Mesenchymal stem cell (in vitro differentiated cells and primary cell): ENCODE measurements at regions not wholly inside any gene's neighbourhood (a gene's known extent, or its start where the extent isn't known, plus 50 kb on each side); places are given as distances from the start of the nearest gene placed in this dataset.

ENCODE experiments used
- DNase-seq: peaks from one replicate; pipeline ENCODE4 v3.0.0-alpha.2; 2013
- H2AFZ ChIP-seq: one replicate; pipeline ENCODE4 v1.6.1; 2013; ENCODE audit warnings: low read depth, mild to moderate bottlenecking, control low read depth, inconsistent platforms, low read length, moderate library complexity
- H2AK5ac ChIP-seq: 2 replicates; pipeline ENCODE4 v1.6.1; 2013; ENCODE audit warnings: low read length, moderate library complexity, mild to moderate bottlenecking, inconsistent platforms; ENCODE audit not compliant: severe bottlenecking
- H2BK120ac ChIP-seq: one replicate; pipeline ENCODE4 v1.6.1; 2013; ENCODE audit warnings: low read depth, mild to moderate bottlenecking, inconsistent platforms, low read length, moderate library complexity
- H2BK12ac ChIP-seq, 2 experiments: one replicate each; pipeline ENCODE4 v1.6.1; 2013; ENCODE audit warnings: inconsistent platforms in 2 of 2, low read length in 2 of 2, mild to moderate bottlenecking in 2 of 2, moderate library complexity in 2 of 2, control low read depth in 1 of 2
- H2BK15ac ChIP-seq: one replicate; pipeline ENCODE4 v1.6.1; 2013; ENCODE audit warnings: mild to moderate bottlenecking, low read depth, inconsistent platforms; ENCODE audit not compliant: poor library complexity, severe bottlenecking
- H2BK5ac ChIP-seq: 2 replicates; pipeline ENCODE4 v1.6.1; 2013; ENCODE audit warnings: low read depth, mild to moderate bottlenecking, low read length, control low read depth, inconsistent platforms; ENCODE audit not compliant: poor library complexity, severe bottlenecking
- H3K14ac ChIP-seq, 2 experiments: one replicate each; pipeline ENCODE4 v1.6.1; 2013; ENCODE audit warnings: inconsistent platforms in 2 of 2, low read length in 2 of 2, control low read depth in 1 of 2, mild to moderate bottlenecking in 1 of 2, moderate library complexity in 1 of 2
- H3K18ac ChIP-seq, 2 experiments: one replicate each; pipeline ENCODE4 v1.6.1; 2013; ENCODE audit warnings: inconsistent platforms in 2 of 2, low read length in 2 of 2, control low read depth in 1 of 2, low read depth in 1 of 2, mild to moderate bottlenecking in 1 of 2
- H3K23ac ChIP-seq, 2 experiments: one replicate each; pipeline ENCODE4 v1.6.1; 2013; ENCODE audit warnings: inconsistent platforms in 2 of 2, low read length in 2 of 2, mild to moderate bottlenecking in 2 of 2, moderate library complexity in 2 of 2, control low read depth in 1 of 2
- H3K27ac ChIP-seq: 2 replicates; pipeline ENCODE4 v1.5.1; 2013; ENCODE audit warnings: mild to moderate bottlenecking, moderate library complexity, low read length, control low read depth, inconsistent platforms; ENCODE audit not compliant: poor library complexity, severe bottlenecking
- H3K27me3 ChIP-seq, 2 experiments: 2 replicates each; pipeline versions ENCODE4 v1.6.1 to v1.7.0; 2013; ENCODE audit warnings: low read length in 2 of 2, mild to moderate bottlenecking in 2 of 2, moderate library complexity in 2 of 2, control low read depth in 1 of 2, inconsistent platforms in 1 of 2; ENCODE audit not compliant: control insufficient read depth in 1 of 2, insufficient read depth in 1 of 2
- H3K36me3 ChIP-seq, 2 experiments: 2 replicates each; pipeline versions ENCODE4 v1.6.1 to v1.7.0; 2013; ENCODE audit warnings: low read length in 2 of 2, control low read depth in 1 of 2, inconsistent platforms in 1 of 2, low read depth in 1 of 2, mild to moderate bottlenecking in 1 of 2; ENCODE audit not compliant: insufficient read depth in 2 of 2, control insufficient read depth in 1 of 2
- H3K4ac ChIP-seq, 2 experiments: one replicate each; pipeline ENCODE4 v1.6.1; 2013; ENCODE audit warnings: inconsistent platforms in 2 of 2, low read length in 2 of 2, mild to moderate bottlenecking in 2 of 2, moderate library complexity in 2 of 2, control low read depth in 1 of 2, low read depth in 1 of 2
- H3K4me1 ChIP-seq: 2 replicates; pipeline ENCODE4 v1.6.1; 2013; ENCODE audit warnings: low read depth, low read length, control low read depth; ENCODE audit not compliant: control insufficient read depth, insufficient read depth
- H3K4me2 ChIP-seq: 2 replicates; pipeline ENCODE4 v1.6.1; 2013; ENCODE audit warnings: low read length, mild to moderate bottlenecking, inconsistent platforms; ENCODE audit not compliant: poor library complexity, severe bottlenecking
- H3K4me3 ChIP-seq, 2 experiments: 2 replicates each; pipeline versions ENCODE4 v1.5.1 to v1.7.0; 2013; ENCODE audit warnings: low read length in 2 of 2, mild to moderate bottlenecking in 2 of 2, control low read depth in 1 of 2, low read depth in 1 of 2; ENCODE audit not compliant: insufficient read depth in 1 of 2
- H3K79me1 ChIP-seq: replicated peaks from 2 replicates; pipeline ENCODE4 v1.6.1; 2013; ENCODE audit warnings: mild to moderate bottlenecking, control low read depth, low read length, inconsistent platforms; ENCODE audit not compliant: poor library complexity, severe bottlenecking
- H3K9ac ChIP-seq: 2 replicates; pipeline ENCODE4 v1.7.0; 2013; ENCODE audit warnings: mild to moderate bottlenecking, low read length, moderate library complexity
- H3K9me3 ChIP-seq: 2 replicates; pipeline ENCODE4 v1.7.0; 2013; ENCODE audit warnings: mild to moderate bottlenecking, low read length; ENCODE audit not compliant: control insufficient read depth
- H4K8ac ChIP-seq: one replicate; pipeline ENCODE4 v1.6.1; 2013; ENCODE audit warnings: inconsistent platforms, mild to moderate bottlenecking, low read length, moderate library complexity
- H4K91ac ChIP-seq: one replicate; pipeline ENCODE4 v1.6.1; 2013; ENCODE audit warnings: mild to moderate bottlenecking, low read length, inconsistent platforms
- WGBS: methylation state at CpG from one replicate; pipeline ENCODE4 v1.1.7; 2013; ENCODE audit warnings: mixed read lengths; 5-methylcytosine and 5-hydroxymethylcytosine counted together

DNA sequence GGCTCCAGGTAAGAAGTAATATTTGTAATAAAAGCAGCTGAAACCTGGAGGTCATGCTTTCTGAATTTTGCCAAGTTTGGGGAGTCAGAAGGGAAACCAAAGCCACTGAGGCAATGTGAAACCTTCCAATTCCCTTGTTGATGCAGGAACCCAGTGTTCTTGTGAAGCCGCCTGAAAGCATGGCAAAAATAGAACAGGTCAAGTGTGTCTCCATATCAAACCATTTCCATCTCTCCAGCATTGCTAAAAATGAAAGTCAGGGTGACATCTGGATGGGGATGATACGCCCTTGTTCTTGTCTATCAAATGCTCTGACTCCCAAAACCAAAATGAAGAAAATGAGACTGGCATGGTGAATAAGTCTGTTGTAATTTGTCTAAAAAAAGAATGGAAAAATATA lies 362.5 kb downstream of the VPS13C start:
- no peak overlapping the region for H2BK120ac ChIP-seq
- no peak overlapping the region for H3K9ac ChIP-seq
- no peak overlapping the region for H4K91ac ChIP-seq
- H3K9me3 ChIP-seq: no peaks in the 10 kb centered on the region
- no peak overlapping the region for H4K8ac ChIP-seq
- no peak overlapping the region for H3K14ac ChIP-seq
- WGBS: 83% methylated on average over 2 of the region's 2 CpGs
- no peak overlapping the region for H2BK12ac ChIP-seq
- no peaks in the 10 kb centered on the region for H3K36me3 ChIP-seq
- H3K27ac ChIP-seq: no peak overlapping the region
- no peak for DNase-seq
- no peak overlapping the region for H3K23ac ChIP-seq
- H3K79me1 ChIP-seq: no peaks in the 10 kb centered on the region
- H2AFZ ChIP-seq: no peak overlapping the region
- H2BK5ac ChIP-seq: no peak overlapping the region
- no peak overlapping the region for H2AK5ac ChIP-seq
- H3K4me1 ChIP-seq: no peaks in the 10 kb centered on the region
- H3K18ac ChIP-seq: no peak overlapping the region
- H3K4me3 ChIP-seq: no peak overlapping the region
- H3K27me3 ChIP-seq: no peaks in the 10 kb centered on the region
- no peak overlapping the region for H2BK15ac ChIP-seq
- H3K4ac ChIP-seq: no peak overlapping the region
- H3K4me2 ChIP-seq: no peak overlapping the region

DNA sequence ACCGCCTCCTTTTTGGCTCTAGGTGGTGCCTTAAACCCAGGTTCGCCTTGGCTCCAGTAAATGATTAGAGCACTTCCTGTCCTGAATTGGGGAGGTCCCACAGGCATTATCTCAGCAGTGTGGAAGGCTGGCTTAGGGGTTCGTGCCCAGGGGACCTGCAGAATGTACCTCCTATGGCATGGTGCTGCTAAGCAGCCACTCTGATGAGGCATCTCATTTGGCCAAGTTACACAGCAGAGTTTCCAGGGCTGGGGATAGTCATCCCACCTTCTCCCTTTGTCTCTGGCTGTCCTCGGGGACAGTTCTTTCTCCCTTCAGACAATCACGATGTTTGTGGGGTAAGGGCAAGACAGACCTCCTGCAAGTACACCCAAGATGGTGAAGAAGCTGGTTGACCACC lies 371.2 kb downstream of the VPS13C start:
- Histone ChIP-seq H3K79me1 (no peaks in the 10 kb centered on the region), H2BK12ac (no peak overlapping the region), H3K9ac (no peak overlapping the region), H3K4ac (no peak overlapping the region), H3K4me2 (no peak overlapping the region), H3K36me3 (no peaks in the 10 kb centered on the region), H3K18ac (no peak overlapping the region), H4K8ac (no peak overlapping the region), H2AK5ac (no peak overlapping the region), H2BK120ac (no peak overlapping the region), H3K4me3 (no peak overlapping the region), H4K91ac (no peak overlapping the region), H2BK15ac (no peak overlapping the region), H3K27ac (no peak overlapping the region), H3K23ac (no peak overlapping the region), H2BK5ac (no peak overlapping the region), H3K27me3 (peaks cover 0 to 7% of the 10 kb centered on the region in 2 experiments), H3K9me3 (no peaks in the 10 kb centered on the region), H3K4me1 (no peaks in the 10 kb centered on the region), H2AFZ (no peak overlapping the region), H3K14ac (no peak overlapping the region)
- 78% methylated on average over 5 of the region's 5 CpGs for WGBS
- no peak for DNase-seq

DNA sequence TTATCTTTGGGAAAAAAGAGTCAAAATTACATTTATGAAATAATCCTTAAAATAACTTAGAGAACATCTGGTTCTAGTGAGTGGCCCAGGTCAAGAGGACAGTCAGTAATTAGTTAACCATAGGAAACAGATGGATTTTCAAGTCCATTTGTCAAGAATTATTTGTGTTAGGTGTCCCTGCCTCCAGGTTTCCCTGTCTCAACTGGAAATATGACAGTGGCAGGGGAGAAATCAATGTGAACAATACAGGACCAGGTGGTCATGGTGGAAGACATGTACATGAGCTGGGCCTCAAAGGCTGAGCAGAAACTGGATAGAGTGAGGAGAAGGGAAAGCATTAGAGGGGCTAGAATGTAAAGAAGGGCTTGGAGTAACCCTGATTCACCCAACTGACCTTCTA lies 372.6 kb downstream of the VPS13C start:
- Histone ChIP-seq H3K14ac (no peak overlapping the region), H2BK15ac (no peak overlapping the region), H3K9ac (no peak overlapping the region), H2BK5ac (no peak overlapping the region), H4K91ac (no peak overlapping the region), H3K4me2 (no peak overlapping the region), H3K4me3 (no peak overlapping the region), H2AK5ac (no peak overlapping the region), H3K23ac (no peak overlapping the region), H3K18ac (no peak overlapping the region), H3K36me3 (no peaks in the 10 kb centered on the region), H2AFZ (no peak overlapping the region), H4K8ac (no peak overlapping the region), H3K27me3 (peaks cover 0 to 7% of the 10 kb centered on the region in 2 experiments), H3K4ac (no peak overlapping the region), H3K4me1 (no peaks in the 10 kb centered on the region), H2BK12ac (no peak overlapping the region), H3K27ac (no peak overlapping the region), H2BK120ac (no peak overlapping the region), H3K9me3 (no peaks in the 10 kb centered on the region), H3K79me1 (no peaks in the 10 kb centered on the region)
- DNase-seq: no peak

DNA sequence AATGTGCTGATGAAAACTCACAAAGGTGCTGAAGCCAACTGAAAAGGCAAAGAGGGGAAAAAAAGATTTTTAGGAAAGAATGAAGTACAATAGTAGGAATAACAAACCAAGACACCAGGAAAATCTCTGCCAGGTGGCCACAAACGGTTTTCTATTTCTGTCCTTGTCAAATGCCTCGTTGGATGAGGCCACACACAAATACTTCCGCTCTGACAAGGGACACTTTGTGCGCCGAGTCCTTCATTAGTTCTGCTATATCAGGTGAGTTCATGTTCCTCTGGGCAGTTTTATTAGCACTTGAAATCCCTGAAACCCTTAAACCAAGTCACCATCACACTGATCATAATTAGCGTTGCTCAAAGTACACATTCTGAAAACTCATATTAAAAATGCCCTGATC lies 373.1 kb downstream of the VPS13C start:
- WGBS: 75% methylated on average over 6 of the region's 6 CpGs

More for the DNA sequence above, 373.1 kb downstream of the VPS13C start:
- Histone ChIP-seq H3K27ac (no peak overlapping the region), H4K8ac (no peak overlapping the region), H3K4ac (no peak overlapping the region), H2BK12ac (no peak overlapping the region), H3K9ac (no peak overlapping the region), H2BK15ac (no peak overlapping the region), H2AK5ac (no peak overlapping the region), H3K36me3 (no peaks in the 10 kb centered on the region), H3K79me1 (no peaks in the 10 kb centered on the region), H3K27me3 (peaks cover 0 to 7% of the 10 kb centered on the region in 2 experiments), H3K23ac (no peak overlapping the region), H3K4me3 (no peak overlapping the region), H3K4me1 (no peaks in the 10 kb centered on the region), H2BK120ac (no peak overlapping the region), H3K9me3 (no peaks in the 10 kb centered on the region), H2AFZ (no peak overlapping the region), H3K14ac (no peak overlapping the region), H3K18ac (no peak overlapping the region), H3K4me2 (no peak overlapping the region), H4K91ac (no peak overlapping the region), H2BK5ac (no peak overlapping the region)
- no peak for DNase-seq
